Thyroid gland (tissue), 4 donors: ENCODE measurements at regions not wholly inside any gene's neighbourhood (a gene's known extent, or its start where the extent isn't known, plus 50 kb on each side); places are given as distances from the start of the nearest gene placed in this dataset.

Experiments
- DNase-seq, 2 donors: peaks; one replicate each; pipeline ENCODE4 v3.0.0-alpha.2; 2019
- H3K27ac ChIP-seq, 3 donors: fragments of 200-600 bp; sonication (generic); 1 replicate in 2 of 3; 2 replicates in 1 of 3; pipeline ENCODE4 v1.5.1; 2016 to 2019; ENCODE audit warnings: mild to moderate bottlenecking in 1 of 3, moderate library complexity in 1 of 3
- H3K27me3 ChIP-seq: fragments of 200-600 bp; sonication (generic); one replicate; pipeline ENCODE4 v1.5.1; 2019
- H3K36me3 ChIP-seq, 2 donors: fragments of 200-600 bp; sonication (generic); one replicate each; pipeline ENCODE4 v1.5.1; 2016 to 2019
- H3K4me1 ChIP-seq, 2 donors: fragments of 200-600 bp; sonication (generic); one replicate each; pipeline ENCODE4 v1.5.1; 2017 to 2019
- H3K4me3 ChIP-seq, 3 donors: fragments of 200-600 bp; sonication (generic); replicated peaks in 1 of 3; 1 replicate in 2 of 3; 2 replicates in 1 of 3; pipeline ENCODE4 v1.5.1; 2016; ENCODE audit warnings: mild to moderate bottlenecking in 1 of 3
- H3K9me3 ChIP-seq: fragments of 200-600 bp; sonication (generic); one replicate; pipeline ENCODE4 v1.5.1; 2017
- POLR2A ChIP-seq, 2 donors: fragments of 450-650 bp; IDR thresholded peaks; one replicate each; pipeline ENCODE4 v1.6.1; 2017; ENCODE audit warnings: antibody characterized with exemption in 2 of 2, mild to moderate bottlenecking in 2 of 2, moderate library complexity in 1 of 2
- WGBS, 2 donors: methylation state at CpG; one replicate each; pipeline ENCODE4 v1.1.5; 2017; 5-methylcytosine and 5-hydroxymethylcytosine counted together
- intact Hi-C: fragments of 100-400 bp; cut with DNase I; formaldehyde crosslinking; loops from one replicate; pipeline ENCODE4 v1.15.1; 2023
- TF ChIP-seq, protein P1 (sequence below), 6 experiments: fragments of 200-600 bp in 3 of 6; fragments of 450-650 bp in 3 of 6; sonication (generic) in 3 of 6; IDR thresholded peaks; one replicate each; pipeline ENCODE4 v1.5.1; 2016 to 2019; ENCODE audit warnings: antibody characterized with exemption in 6 of 6, mild to moderate bottlenecking in 2 of 6, inconsistent platforms in 1 of 6, moderate library complexity in 1 of 6

DNA sequence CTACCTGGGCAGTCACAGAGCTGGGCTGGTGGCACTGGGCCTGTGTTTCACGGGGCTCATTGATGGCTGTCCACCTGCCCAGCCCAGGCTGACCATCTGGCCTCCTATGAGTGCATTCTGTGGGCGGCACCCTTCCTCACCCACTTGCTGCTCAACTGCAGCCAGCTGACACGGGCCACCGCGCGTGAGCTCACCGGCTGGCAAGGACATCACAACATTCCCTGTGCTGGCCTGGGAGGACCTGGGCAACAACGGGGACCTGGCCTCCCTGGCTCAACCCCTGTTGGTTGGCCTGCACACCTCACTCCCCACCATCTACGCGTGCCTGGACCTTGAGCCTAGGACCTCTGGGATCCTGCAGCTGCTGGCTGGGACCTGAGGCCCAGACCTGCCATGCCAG lies 98.2 kb upstream of the DTNA start:
- DNase-seq = no peak
- H3K27me3 ChIP-seq = no peaks in the 10 kb centered on the region
- no peak overlapping the region for H3K4me3 ChIP-seq
- H3K9me3 ChIP-seq = no peaks in the 10 kb centered on the region
- intact Hi-C loops = no loop called here
- no peak overlapping the region for H3K27ac ChIP-seq
- 95 to 97% methylated on average over 7 to 10 of the region's 10 CpGs for WGBS, 2 donors
- TF ChIP-seq POLR2A (IDR thresholded peaks at IDR 0.05) = no peak
- TF ChIP-seq, protein P1, sequence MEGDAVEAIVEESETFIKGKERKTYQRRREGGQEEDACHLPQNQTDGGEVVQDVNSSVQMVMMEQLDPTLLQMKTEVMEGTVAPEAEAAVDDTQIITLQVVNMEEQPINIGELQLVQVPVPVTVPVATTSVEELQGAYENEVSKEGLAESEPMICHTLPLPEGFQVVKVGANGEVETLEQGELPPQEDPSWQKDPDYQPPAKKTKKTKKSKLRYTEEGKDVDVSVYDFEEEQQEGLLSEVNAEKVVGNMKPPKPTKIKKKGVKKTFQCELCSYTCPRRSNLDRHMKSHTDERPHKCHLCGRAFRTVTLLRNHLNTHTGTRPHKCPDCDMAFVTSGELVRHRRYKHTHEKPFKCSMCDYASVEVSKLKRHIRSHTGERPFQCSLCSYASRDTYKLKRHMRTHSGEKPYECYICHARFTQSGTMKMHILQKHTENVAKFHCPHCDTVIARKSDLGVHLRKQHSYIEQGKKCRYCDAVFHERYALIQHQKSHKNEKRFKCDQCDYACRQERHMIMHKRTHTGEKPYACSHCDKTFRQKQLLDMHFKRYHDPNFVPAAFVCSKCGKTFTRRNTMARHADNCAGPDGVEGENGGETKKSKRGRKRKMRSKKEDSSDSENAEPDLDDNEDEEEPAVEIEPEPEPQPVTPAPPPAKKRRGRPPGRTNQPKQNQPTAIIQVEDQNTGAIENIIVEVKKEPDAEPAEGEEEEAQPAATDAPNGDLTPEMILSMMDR (IDR thresholded peaks at IDR 0.05) = no peak
- H3K4me1 ChIP-seq = no peaks in the 10 kb centered on the region
- no peaks in the 10 kb centered on the region for H3K36me3 ChIP-seq

DNA sequence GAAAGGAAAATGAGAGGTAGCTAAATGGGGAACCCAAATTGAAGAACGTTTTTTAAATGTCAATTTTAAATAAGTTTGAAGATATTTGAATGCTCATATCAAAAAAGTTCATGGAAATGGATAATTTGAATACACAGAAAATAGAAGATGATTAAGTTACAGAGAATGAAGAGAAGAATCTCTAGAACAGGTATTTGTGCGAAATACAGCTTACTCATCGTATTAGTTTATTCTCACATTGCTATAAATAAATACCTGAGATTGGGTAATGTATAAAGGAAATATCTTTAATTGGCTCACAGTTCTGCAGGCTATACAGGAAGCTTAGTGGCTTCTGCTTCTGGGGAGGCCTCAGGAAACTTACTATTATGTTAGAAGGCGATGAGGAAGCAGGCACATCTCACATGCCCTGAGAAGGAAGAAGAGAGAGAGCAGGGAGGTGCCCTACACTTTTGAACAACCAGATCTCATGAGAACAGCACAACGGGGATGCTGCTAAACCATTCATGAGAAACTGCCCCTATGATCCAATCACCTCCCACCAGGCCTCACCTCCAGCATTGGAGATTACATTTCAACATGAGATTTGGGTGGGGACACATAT lies 89.7 kb upstream of the DTNA start:
- TF ChIP-seq, protein P1 (IDR thresholded peaks at IDR 0.05) = no peak
- no peak for TF ChIP-seq POLR2A (IDR thresholded peaks at IDR 0.05)
- intact Hi-C loops = no loop called here
- no peak for DNase-seq

DNA sequence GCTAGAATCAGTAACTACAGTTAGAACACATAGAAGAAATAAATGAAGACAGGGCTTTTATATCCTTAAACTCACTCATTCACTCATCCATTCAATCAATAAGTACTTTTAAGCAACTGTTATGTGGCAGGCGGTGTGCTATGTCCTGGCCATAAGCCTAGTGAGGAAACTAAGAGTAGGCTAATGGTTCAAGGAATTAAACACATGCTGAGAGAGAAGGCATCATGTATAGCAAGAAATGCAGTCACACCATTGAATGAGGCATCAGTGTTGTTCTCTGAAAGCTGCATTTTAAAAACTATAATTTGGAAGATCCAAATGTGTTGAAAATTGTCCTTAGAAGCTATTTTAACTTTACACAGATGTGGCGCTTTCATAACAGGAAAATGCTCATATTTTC lies 86.5 kb upstream of the DTNA start:
- no peaks in the 10 kb centered on the region for H3K9me3 ChIP-seq
- TF ChIP-seq POLR2A (IDR thresholded peaks at IDR 0.05) = no peak
- TF ChIP-seq, protein P1 (IDR thresholded peaks at IDR 0.05) = no peak
- no peaks in the 10 kb centered on the region for H3K27me3 ChIP-seq
- H3K4me1 ChIP-seq = no peaks in the 10 kb centered on the region
- intact Hi-C loops = no loop called here
- no peak overlapping the region for H3K27ac ChIP-seq
- 96 to 97% methylated on average over 2 of the region's 2 CpGs for WGBS, 2 donors
- H3K4me3 ChIP-seq = no peak overlapping the region
- no peaks in the 10 kb centered on the region for H3K36me3 ChIP-seq
- no peak for DNase-seq

More for the DNA sequence above, 89.7 kb upstream of the DTNA start:
- 87 to 92% methylated on average over 5 of the region's 5 CpGs for WGBS, 2 donors
- no peak overlapping the region for H3K27ac ChIP-seq
- no peaks in the 10 kb centered on the region for H3K27me3 ChIP-seq
- no peaks in the 10 kb centered on the region for H3K36me3 ChIP-seq
- H3K4me3 ChIP-seq = no peak overlapping the region
- H3K4me1 ChIP-seq = no peaks in the 10 kb centered on the region
- no peaks in the 10 kb centered on the region for H3K9me3 ChIP-seq

DNA sequence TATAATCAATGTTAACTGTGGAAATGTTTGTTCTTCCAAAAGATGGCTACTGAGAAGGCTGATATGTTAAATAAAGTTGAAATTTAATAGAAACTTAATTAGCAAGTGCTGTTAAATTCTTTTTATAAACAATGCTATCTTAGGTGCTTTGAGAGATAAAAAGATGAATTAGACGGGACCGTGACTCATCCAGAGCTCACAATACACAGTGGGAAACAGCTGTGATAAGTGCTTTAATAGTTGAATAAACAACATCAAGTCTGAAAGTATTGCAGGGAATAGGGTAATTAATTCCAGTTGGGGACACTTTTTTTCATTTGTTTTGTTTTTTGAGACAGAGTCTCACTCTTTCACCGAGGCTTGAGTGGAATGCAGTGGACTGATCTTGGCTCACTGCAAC lies 85.5 kb upstream of the DTNA start:
- Histone ChIP-seq H3K27ac (no peak overlapping the region), H3K4me3 (no peak overlapping the region), H3K4me1 (no peaks in the 10 kb centered on the region), H3K27me3 (no peaks in the 10 kb centered on the region), H3K9me3 (no peaks in the 10 kb centered on the region), H3K36me3 (no peaks in the 10 kb centered on the region)
- no peak for DNase-seq
- intact Hi-C loops = no loop called here
- WGBS, 2 donors = 59 to 73% methylated on average over 3 of the region's 3 CpGs
- TF ChIP-seq, protein P1 (IDR thresholded peaks at IDR 0.05) = no peak
- no peak for TF ChIP-seq POLR2A (IDR thresholded peaks at IDR 0.05)

DNA sequence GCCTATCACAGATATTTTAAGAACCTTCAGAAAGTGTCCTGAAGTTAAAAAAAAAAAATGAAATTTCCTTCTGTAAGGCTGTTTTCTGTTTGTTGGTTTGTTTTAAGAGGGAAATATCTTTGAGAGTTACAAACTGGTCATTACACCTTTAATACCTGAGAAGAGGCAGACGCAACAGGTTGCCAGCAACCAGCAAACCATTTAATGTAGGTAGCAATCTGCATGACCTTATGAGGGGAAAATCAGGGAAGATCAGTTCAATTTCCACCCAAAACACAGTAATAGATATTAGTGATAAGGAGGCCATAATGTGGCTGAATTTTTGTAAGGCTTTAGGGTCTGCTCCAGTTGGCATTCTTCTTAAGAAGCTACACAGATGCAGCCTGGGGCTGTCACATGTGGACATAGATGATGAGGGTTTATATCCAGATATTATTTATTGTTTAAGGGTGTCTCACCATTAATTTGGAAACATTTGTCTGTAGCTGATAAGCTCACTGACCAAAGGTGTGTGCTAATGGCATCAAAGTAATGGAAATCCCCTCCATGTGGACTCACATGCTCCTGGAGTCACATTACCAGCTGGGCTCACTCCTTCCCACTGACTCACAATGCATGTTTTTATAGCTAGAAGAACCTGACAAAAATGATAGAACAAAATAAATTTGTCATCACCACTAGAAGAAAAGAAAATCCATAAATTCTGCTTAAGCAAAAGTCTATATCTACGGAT lies 83.5 kb upstream of the DTNA start:
- 93 to 94% methylated on average over 2 of the region's 2 CpGs for WGBS, 2 donors
- Histone ChIP-seq H3K4me3 (no peak overlapping the region), H3K27me3 (no peaks in the 10 kb centered on the region), H3K27ac (no peak overlapping the region), H3K9me3 (no peaks in the 10 kb centered on the region), H3K36me3 (no peaks in the 10 kb centered on the region), H3K4me1 (no peaks in the 10 kb centered on the region)
- intact Hi-C loops = no loop called here
- no peak for DNase-seq
- TF ChIP-seq POLR2A (IDR thresholded peaks at IDR 0.05) = no peak
- TF ChIP-seq, protein P1 (IDR thresholded peaks at IDR 0.05) = no peak
